K562 (cell line): ENCODE measurements at regions not wholly inside any gene's neighbourhood (a gene's known extent, or its start where the extent isn't known, plus 50 kb on each side); places are given as distances from the start of the nearest gene placed in this dataset.

Experiments used
- ATAC-seq: fragments of 200-7000 bp; cut with Tn5 transposase; 3 replicates; pipeline ENCODE4 v1.9.1; 2020; ENCODE audit warnings: moderate library complexity
- BruUV-seq: library from RNA; stranded (reverse); fragments of 400-500 nt; replicated peaks from 2 replicates; lab custom pipeline; 2021; lab: Mats Ljungman, UMichigan
- CTCF ChIA-PET: fragments of 300-600 bp; formaldehyde crosslinking; extraction: SDS; loops from one replicate; lab custom pipeline; 2021; ENCODE audit warnings: low intra/inter-chr PET ratio; lab: Yijun Ruan, JAX
- POLR2A ChIA-PET: fragments of 300-600, 350-650 bp; sonication (Branson Sonifier 250); formaldehyde crosslinking; extraction: SDS; loops from one replicate; lab custom pipeline; 2021; ENCODE audit warnings: antibody characterized with exemption, inconsistent platforms; lab: Yijun Ruan, JAX
- DNase-seq, 4 experiments: peaks; one replicate each; pipeline versions ENCODE4 v3.0.0 to v3.0.0-alpha.2; 2011 to 2018; ENCODE audit warnings: low spot score in 3 of 4, mixed read lengths in 3 of 4; ENCODE audit errors: extremely low read depth in 1 of 4
- FAIRE-seq: peaks from 2 replicates; lab custom pipeline; 2011; peaks lifted over from hg19 to GRCh38; lab: Jason Lieb, UNC
- H2AFZ ChIP-seq: 2 replicates; pipeline ENCODE4 v1.6.0; 2011; ENCODE audit warnings: low read depth, low read length, control low read depth, inconsistent platforms
- H3K27ac ChIP-seq: fragments of 200-600 bp; 3 replicates; pipeline ENCODE4 v1.8.0; 2011; ENCODE audit warnings: low read depth, mild to moderate bottlenecking, control low read depth, inconsistent platforms, low read length, moderate library complexity, mixed read lengths; ENCODE audit errors: extremely low read depth
- H3K27me3 ChIP-seq, 2 experiments: fragments of 300-600 bp in 1 of 2; 2 replicates in 1 of 2; 3 replicates in 1 of 2; pipeline versions ENCODE4 v1.6.0 to v1.8.0; 2011; ENCODE audit warnings: inconsistent platforms in 2 of 2, low read length in 2 of 2, mild to moderate bottlenecking in 1 of 2, mixed read lengths in 1 of 2, moderate library complexity in 1 of 2; ENCODE audit not compliant: control insufficient read depth in 2 of 2, insufficient read depth in 2 of 2
- H3K36me3 ChIP-seq: fragments of 300-600 bp; 3 replicates; pipeline ENCODE4 v1.8.0; 2011; ENCODE audit warnings: mild to moderate bottlenecking, low read length, inconsistent platforms; ENCODE audit not compliant: control insufficient read depth, insufficient read depth
- H3K4me1 ChIP-seq, 2 experiments: fragments of 200-600 bp in 1 of 2; replicated peaks in 1 of 2; 2 replicates in 1 of 2; 3 replicates in 1 of 2; pipeline versions ENCODE4 v1.5.1 to v1.8.0; 2011; ENCODE audit warnings: inconsistent platforms in 2 of 2, low read length in 2 of 2, mild to moderate bottlenecking in 1 of 2, mixed read lengths in 1 of 2, moderate library complexity in 1 of 2; ENCODE audit not compliant: control insufficient read depth in 2 of 2, insufficient read depth in 2 of 2
- H3K4me2 ChIP-seq: 2 replicates; pipeline ENCODE4 v1.6.1; 2011; ENCODE audit warnings: low read length, control low read depth, inconsistent platforms, mixed read lengths; ENCODE audit not compliant: insufficient read depth
- H3K4me3 ChIP-seq: fragments of 200-600 bp; sonication (generic), shearing (Covaris generic); 2 replicates; pipeline ENCODE4 v1.5.1; 2016; ENCODE audit warnings: control low read depth, inconsistent platforms
- H3K79me2 ChIP-seq: fragments of 200-600 bp; 3 replicates; pipeline ENCODE4 v1.8.0; 2011; ENCODE audit warnings: low read length, inconsistent platforms; ENCODE audit not compliant: control insufficient read depth, insufficient read depth
- H3K9ac ChIP-seq, 2 experiments: 2 replicates each; pipeline versions ENCODE4 v1.6.0 to v1.6.1; 2011; ENCODE audit warnings: low read depth in 2 of 2, low read length in 2 of 2, control low read depth in 1 of 2, inconsistent platforms in 1 of 2, mild to moderate bottlenecking in 1 of 2, mixed read lengths in 1 of 2; ENCODE audit not compliant: insufficient read depth in 1 of 2
- H3K9me1 ChIP-seq: one replicate; pipeline ENCODE4 v1.6.0; 2011; ENCODE audit warnings: inconsistent platforms, mild to moderate bottlenecking, low read length, moderate library complexity; ENCODE audit not compliant: control insufficient read depth, insufficient read depth
- H3K9me3 ChIP-seq: replicated peaks from 2 replicates; pipeline ENCODE4 v1.5.1; 2011; ENCODE audit warnings: low read depth, low read length, inconsistent platforms; ENCODE audit not compliant: control insufficient read depth, insufficient read depth
- H4K20me1 ChIP-seq: replicated peaks from 2 replicates; pipeline ENCODE4 v1.6.1; 2011; ENCODE audit warnings: low read length, inconsistent platforms, mixed read lengths; ENCODE audit not compliant: control insufficient read depth, insufficient read depth
- ARID2 ChIP-seq: fragments of 450-650 bp; IDR thresholded peaks from 2 replicates; pipeline ENCODE4 v1.6.1; 2017; ENCODE audit warnings: antibody characterized with exemption, mild to moderate bottlenecking
- GTF2A2 ChIP-seq: IDR thresholded peaks from 2 replicates; pipeline ENCODE4 v1.6.1; 2016; ENCODE audit warnings: mild to moderate bottlenecking, missing genetic modification characterization, missing compliant biosample characterization
- NCOA2 ChIP-seq, 2 experiments: fragments of 450-650 bp; IDR thresholded peaks; 2 replicates each; pipeline ENCODE4 v1.6.1; 2018; ENCODE audit warnings: mild to moderate bottlenecking in 2 of 2, moderate library complexity in 1 of 2; ENCODE audit not compliant: partially characterized antibody in 2 of 2
- ZFPM2 ChIP-seq: fragments of 250-450 bp; sonication (Bioruptor Pico); IDR thresholded peaks from 2 replicates; pipeline ENCODE4 v1.5.1; 2022; ENCODE audit warnings: mild to moderate bottlenecking
- ZNF778 ChIP-seq: fragments of 450-650 bp; formaldehyde crosslinking; IDR thresholded peaks from 2 replicates; pipeline ENCODE4 v1.4.0; 2020; ENCODE audit warnings: mild to moderate bottlenecking, moderate library complexity
- WGBS: fragments of 100-300 bp; shearing (Covaris generic); methylation state at CpG from one replicate; pipeline ENCODE4 v1.1.6; 2016; ENCODE audit warnings: low coverage, mixed read lengths; ENCODE audit not compliant: insufficient coverage; ENCODE audit errors: missing lambda C conversion rate; 5-methylcytosine and 5-hydroxymethylcytosine counted together
- in situ Hi-C: fragments of 300-500 bp; cut with MboI; formaldehyde crosslinking; loops from 4 replicates; pipeline ENCODE4 v1.15.0; 2018; ENCODE audit warnings: inconsistent platforms, mixed read lengths
- intact Hi-C: fragments of 100-400 bp; cut with micrococcal nuclease; formaldehyde crosslinking; loops from 2 replicates; pipeline ENCODE4 v1.14.2; 2022
- TF ChIP-seq, protein P1 (sequence below), 2 experiments: fragments of 450-650 bp in 1 of 2; sonication (generic) in 1 of 2; formaldehyde crosslinking; conservative IDR thresholded peaks; 2 replicates each; pipeline versions ENCODE4 v1.4.0 to v1.8.1; 2020 to 2022; ENCODE audit warnings: mild to moderate bottlenecking in 1 of 2, missing genetic modification reagents in 1 of 2
- TF ChIP-seq, protein P2 (sequence below), 2 experiments: fragments of 450-650 bp; formaldehyde crosslinking in 1 of 2; IDR thresholded peaks; 2 replicates each; pipeline versions ENCODE4 v1.4.0 to v1.6.1; 2014 to 2020; ENCODE audit warnings: mild to moderate bottlenecking in 2 of 2, borderline replicate concordance in 1 of 2, low read depth in 1 of 2

DNA sequence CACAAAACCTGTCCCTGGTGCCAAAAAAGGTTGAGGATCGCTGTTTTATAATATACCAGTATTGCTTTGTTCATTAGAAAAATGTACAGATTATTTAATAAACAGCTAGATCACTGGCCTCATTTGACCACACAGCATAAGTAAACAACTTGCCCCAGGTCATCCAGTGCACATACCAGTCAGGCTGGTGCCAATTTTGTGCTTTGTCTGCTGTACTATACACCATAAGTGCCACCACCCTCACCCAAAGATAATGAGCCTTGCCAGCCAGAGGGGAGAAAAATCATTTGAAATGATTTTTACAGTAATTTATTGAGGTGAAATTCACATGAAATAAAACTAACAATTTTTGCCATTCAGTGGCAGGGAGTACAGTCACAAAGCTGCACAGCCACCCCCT is 202.2 kb upstream of the TWIST2 start:
- WGBS: 0% methylated on average over 1 of the region's 1 CpG
- H3K9me1 ChIP-seq: no peaks in the 10 kb centered on the region
- no peak for DNase-seq
- H3K36me3 ChIP-seq: no peaks in the 10 kb centered on the region
- BruUV-seq: no TSS peak
- H4K20me1 ChIP-seq: no peaks in the 10 kb centered on the region
- peaks cover 0 to 11% of the 10 kb centered on the region in 2 experiments; a peak in 1 of 5 replicates for H3K27me3 ChIP-seq
- TF ChIP-seq GTF2A2 (no peak), NCOA2 (IDR thresholded peaks at IDR 0.05; ENCODE audit: partially characterized antibody in 2 of 2) (no peak)
- TF ChIP-seq, all 486 proteins: peak for 0
- POLR2A ChIA-PET: no interaction called here
- no peak for FAIRE-seq
- Histone ChIP-seq H2AFZ (no peak overlapping the region), H3K79me2 (no peaks in the 10 kb centered on the region), H3K4me3 (no peak overlapping the region), H3K9ac (no peak overlapping the region), H3K27ac (no peak overlapping the region), H3K4me1 (no peaks in the 10 kb centered on the region), H3K9me3 (no peaks in the 10 kb centered on the region), H3K4me2 (no peak overlapping the region)
- in situ Hi-C loops (no loop called here), intact Hi-C loops (no loop called here)
- CTCF ChIA-PET: no interaction called here
- no peak for ATAC-seq

DNA sequence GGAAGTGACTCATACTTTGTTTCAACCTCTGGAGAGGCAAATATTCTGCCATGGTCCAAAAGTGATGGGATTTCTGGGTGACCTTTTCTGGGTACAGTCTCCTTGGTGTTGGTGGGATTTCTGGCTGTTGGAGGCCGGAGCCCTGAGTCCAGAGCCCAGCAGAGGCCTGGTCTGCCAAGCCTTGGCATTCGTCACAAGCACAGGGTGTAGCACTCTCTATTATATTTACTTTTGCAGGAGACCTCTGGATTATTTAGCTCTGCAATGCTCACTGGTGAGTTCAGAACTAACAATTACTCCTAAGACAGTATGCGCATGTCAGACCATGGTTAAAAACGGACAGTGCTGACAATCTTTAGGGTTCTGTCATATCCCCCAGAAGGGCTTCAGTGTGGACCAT is 201.6 kb upstream of the TWIST2 start:
- Histone ChIP-seq H3K27me3 (peaks cover 0 to 11% of the 10 kb centered on the region in 2 experiments; a peak in 1 of 5 replicates), H3K4me3 (no peak overlapping the region), H3K4me2 (no peak overlapping the region), H3K9ac (no peak overlapping the region), H3K4me1 (no peaks in the 10 kb centered on the region), H3K27ac (no peak overlapping the region), H3K9me1 (no peaks in the 10 kb centered on the region), H3K79me2 (no peaks in the 10 kb centered on the region), H4K20me1 (no peaks in the 10 kb centered on the region), H2AFZ (no peak overlapping the region), H3K36me3 (no peaks in the 10 kb centered on the region), H3K9me3 (no peaks in the 10 kb centered on the region)
- intact Hi-C loops: no loop called here
- ChIA-PET CTCF (no interaction called here), POLR2A (no interaction called here)
- in situ Hi-C loops: no loop called here
- no peak for ATAC-seq
- no peak for DNase-seq
- FAIRE-seq: no peak
- no TSS peak for BruUV-seq
- WGBS: 5% methylated on average over 4 of the region's 4 CpGs
- TF ChIP-seq ZFPM2 (CRISPR knock-in tag): no peak
- no peak for TF ChIP-seq ZNF778 (CRISPR knock-in tag)
- TF ChIP-seq, protein P1, sequence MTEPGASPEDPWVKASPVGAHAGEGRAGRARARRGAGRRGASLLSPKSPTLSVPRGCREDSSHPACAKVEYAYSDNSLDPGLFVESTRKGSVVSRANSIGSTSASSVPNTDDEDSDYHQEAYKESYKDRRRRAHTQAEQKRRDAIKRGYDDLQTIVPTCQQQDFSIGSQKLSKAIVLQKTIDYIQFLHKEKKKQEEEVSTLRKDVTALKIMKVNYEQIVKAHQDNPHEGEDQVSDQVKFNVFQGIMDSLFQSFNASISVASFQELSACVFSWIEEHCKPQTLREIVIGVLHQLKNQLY (CRISPR knock-in tag; conservative IDR thresholded peaks at IDR 0.05): no peak
- TF ChIP-seq, protein P2, sequence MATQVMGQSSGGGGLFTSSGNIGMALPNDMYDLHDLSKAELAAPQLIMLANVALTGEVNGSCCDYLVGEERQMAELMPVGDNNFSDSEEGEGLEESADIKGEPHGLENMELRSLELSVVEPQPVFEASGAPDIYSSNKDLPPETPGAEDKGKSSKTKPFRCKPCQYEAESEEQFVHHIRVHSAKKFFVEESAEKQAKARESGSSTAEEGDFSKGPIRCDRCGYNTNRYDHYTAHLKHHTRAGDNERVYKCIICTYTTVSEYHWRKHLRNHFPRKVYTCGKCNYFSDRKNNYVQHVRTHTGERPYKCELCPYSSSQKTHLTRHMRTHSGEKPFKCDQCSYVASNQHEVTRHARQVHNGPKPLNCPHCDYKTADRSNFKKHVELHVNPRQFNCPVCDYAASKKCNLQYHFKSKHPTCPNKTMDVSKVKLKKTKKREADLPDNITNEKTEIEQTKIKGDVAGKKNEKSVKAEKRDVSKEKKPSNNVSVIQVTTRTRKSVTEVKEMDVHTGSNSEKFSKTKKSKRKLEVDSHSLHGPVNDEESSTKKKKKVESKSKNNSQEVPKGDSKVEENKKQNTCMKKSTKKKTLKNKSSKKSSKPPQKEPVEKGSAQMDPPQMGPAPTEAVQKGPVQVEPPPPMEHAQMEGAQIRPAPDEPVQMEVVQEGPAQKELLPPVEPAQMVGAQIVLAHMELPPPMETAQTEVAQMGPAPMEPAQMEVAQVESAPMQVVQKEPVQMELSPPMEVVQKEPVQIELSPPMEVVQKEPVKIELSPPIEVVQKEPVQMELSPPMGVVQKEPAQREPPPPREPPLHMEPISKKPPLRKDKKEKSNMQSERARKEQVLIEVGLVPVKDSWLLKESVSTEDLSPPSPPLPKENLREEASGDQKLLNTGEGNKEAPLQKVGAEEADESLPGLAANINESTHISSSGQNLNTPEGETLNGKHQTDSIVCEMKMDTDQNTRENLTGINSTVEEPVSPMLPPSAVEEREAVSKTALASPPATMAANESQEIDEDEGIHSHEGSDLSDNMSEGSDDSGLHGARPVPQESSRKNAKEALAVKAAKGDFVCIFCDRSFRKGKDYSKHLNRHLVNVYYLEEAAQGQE (IDR thresholded peaks at IDR 0.05; ENCODE audit: borderline replicate concordance): no peak
- TF ChIP-seq, protein P2 (CRISPR knock-in tag; IDR thresholded peaks at IDR 0.05; ENCODE audit: low read depth): no peak
- TF ChIP-seq ARID2: no peak
